ENCODE measurements at regions not wholly inside any gene's neighbourhood (a gene's known extent, or its start where the extent isn't known, plus 50 kb on each side); places are given as distances from the start of the nearest gene placed in this dataset.

GRCh38 chr4:63566658-63567057 lies 842.6 kb downstream of the TECRL start:
- Mint-ChIP-seq H3K4me1 (ENCODE audit: low read depth) (no peaks in the 10 kb centered on the region), H3K4me3 (ENCODE audit: low read depth) (no peak overlapping the region), H3K9me3 (ENCODE audit: low read depth) (no peaks in the 10 kb centered on the region), H3K27ac (no peak overlapping the region), H3K36me3 (ENCODE audit: insufficient read depth) (no peaks in the 10 kb centered on the region), H3K27me3 (no peaks in the 10 kb centered on the region)
- no peak for DNase-seq (ENCODE audit: low spot score, unreplicated experiment)
- no peak for TF ChIP-seq CTCF (IDR thresholded peaks at IDR 0.05; ENCODE audit: unreplicated experiment)

GRCh38 chr4:63563288-63564014 lies 845.8 kb downstream of the TECRL start:
- Mint-ChIP-seq H3K9me3 (ENCODE audit: low read depth) (peaks cover 6% of the 10 kb centered on the region), H3K4me3 (ENCODE audit: low read depth) (no peak overlapping the region), H3K4me1 (ENCODE audit: low read depth) (no peaks in the 10 kb centered on the region), H3K36me3 (ENCODE audit: insufficient read depth) (no peaks in the 10 kb centered on the region), H3K27ac (no peak overlapping the region), H3K27me3 (no peaks in the 10 kb centered on the region)
- TF ChIP-seq CTCF (IDR thresholded peaks at IDR 0.05; ENCODE audit: unreplicated experiment): peak; percentile 41
- no peak for DNase-seq (ENCODE audit: low spot score, unreplicated experiment)

- Mint-ChIP-seq H3K36me3 (ENCODE audit: insufficient read depth) (no peaks in the 10 kb centered on the region), H3K9me3 (ENCODE audit: low read depth) (peaks cover 6% of the 10 kb centered on the region)
Observed at GRCh38 chr4:63558709-63559108, 850.5 kb downstream of the TECRL start.

GRCh38 chr4:63556332-63556731 lies 852.9 kb downstream of the TECRL start:
- H3K9me3 Mint-ChIP-seq (ENCODE audit: low read depth): peaks cover 6% of the 10 kb centered on the region
- no peaks in the 10 kb centered on the region for H3K4me1 Mint-ChIP-seq (ENCODE audit: low read depth)
- no peak for DNase-seq (ENCODE audit: low spot score, unreplicated experiment)
- TF ChIP-seq CTCF (IDR thresholded peaks at IDR 0.05; ENCODE audit: unreplicated experiment): peak; percentile 22
- H3K27ac Mint-ChIP-seq: no peak overlapping the region
- no peaks in the 10 kb centered on the region for H3K27me3 Mint-ChIP-seq
- H3K4me3 Mint-ChIP-seq (ENCODE audit: low read depth): no peak overlapping the region
- H3K36me3 Mint-ChIP-seq (ENCODE audit: insufficient read depth): no peaks in the 10 kb centered on the region

More at GRCh38 chr4:63558709-63559108, 850.5 kb downstream of the TECRL start:
- H3K27me3 Mint-ChIP-seq: no peaks in the 10 kb centered on the region
- TF ChIP-seq CTCF (IDR thresholded peaks at IDR 0.05; ENCODE audit: unreplicated experiment): no peak
- H3K27ac Mint-ChIP-seq: no peak overlapping the region
- H3K4me1 Mint-ChIP-seq (ENCODE audit: low read depth): no peaks in the 10 kb centered on the region
- H3K4me3 Mint-ChIP-seq (ENCODE audit: low read depth): no peak overlapping the region
- DNase-seq (ENCODE audit: low spot score, unreplicated experiment): no peak

- H3K27ac Mint-ChIP-seq: no peak overlapping the region
- no peak overlapping the region for H3K4me3 Mint-ChIP-seq (ENCODE audit: low read depth)
- no peak for DNase-seq (ENCODE audit: low spot score, unreplicated experiment)
- H3K36me3 Mint-ChIP-seq (ENCODE audit: insufficient read depth): no peaks in the 10 kb centered on the region
- H3K4me1 Mint-ChIP-seq (ENCODE audit: low read depth): no peaks in the 10 kb centered on the region
- no peaks in the 10 kb centered on the region for H3K27me3 Mint-ChIP-seq
- TF ChIP-seq CTCF (IDR thresholded peaks at IDR 0.05; ENCODE audit: unreplicated experiment): no peak
- no peaks in the 10 kb centered on the region for H3K9me3 Mint-ChIP-seq (ENCODE audit: low read depth)
Observed at GRCh38 chr4:63553123-63553522, 856.1 kb downstream of the TECRL start.
